ENCODE measurements at regions not wholly inside any gene's neighbourhood (a gene's known extent, or its start where the extent isn't known, plus 50 kb on each side); places are given as distances from the start of the nearest gene placed in this dataset.
A peak's percentile ranks its signal among the peaks of the same experiment; 100 is the strongest.
"Not testable (repeated sequence)": the region's sequence is repeated elsewhere in the genome, so short reads cannot be mapped to it uniquely, and the experiment has no call there.

- no peak for DNase-seq
Observed at GRCh38 chr10:4434105-4434504, 391.9 kb upstream of the AKR1E2 start.

GRCh38 chr10:4431114-4431863 lies 394.7 kb upstream of the AKR1E2 start:
- DNase-seq = no peak

GRCh38 chr10:4429571-4429970 lies 396.4 kb upstream of the AKR1E2 start:
- DNase-seq = no peak

- DNase-seq = no peak
Observed at GRCh38 chr10:4427532-4427931, 398.5 kb upstream of the AKR1E2 start.

- no peak for DNase-seq
Observed at GRCh38 chr10:4426866-4427265, 399.1 kb upstream of the AKR1E2 start.

GRCh38 chr10:4409319-4409718 lies 416.7 kb upstream of the AKR1E2 start:
- DNase-seq = no peak

- DNase-seq = peak in 1 of 5 experiments; percentile 6
Observed at GRCh38 chr10:4407783-4408182, 418.2 kb upstream of the AKR1E2 start.

GRCh38 chr10:4405828-4406227 lies 420.2 kb upstream of the AKR1E2 start:
- DNase-seq = no peak

GRCh38 chr10:4403638-4404252 lies 422.3 kb upstream of the AKR1E2 start:
- DNase-seq = no peak

GRCh38 chr10:4401080-4401479 lies 424.9 kb upstream of the AKR1E2 start:
- DNase-seq = not testable (repeated sequence)

- DNase-seq = no peak
Observed at GRCh38 chr10:4399556-4399955, 426.5 kb upstream of the AKR1E2 start.

- DNase-seq = no peak
Observed at GRCh38 chr10:4398602-4399001, 427.4 kb upstream of the AKR1E2 start.

- no peak for DNase-seq
Observed at GRCh38 chr10:4397337-4397736, 428.7 kb upstream of the AKR1E2 start.

- DNase-seq = no peak
Observed at GRCh38 chr10:4396401-4397283, 429.4 kb upstream of the AKR1E2 start.

GRCh38 chr10:4395731-4396130 lies 430.3 kb upstream of the AKR1E2 start:
- no peak for DNase-seq

- DNase-seq = not testable (repeated sequence)
Observed at GRCh38 chr10:4394455-4394854, 431.6 kb upstream of the AKR1E2 start.

GRCh38 chr10:4391683-4392082 lies 434.3 kb upstream of the AKR1E2 start:
- no peak for DNase-seq

GRCh38 chr10:4390219-4390618 lies 435.8 kb upstream of the AKR1E2 start:
- no peak for DNase-seq

GRCh38 chr10:4385231-4385870 lies 440.7 kb upstream of the AKR1E2 start:
- no peak for DNase-seq

- no peak for DNase-seq
Observed at GRCh38 chr10:4384245-4384644, 441.8 kb upstream of the AKR1E2 start.

GRCh38 chr10:4383651-4384098 lies 442.3 kb upstream of the AKR1E2 start:
- DNase-seq = no peak

GRCh38 chr10:4382811-4383210 lies 443.2 kb upstream of the AKR1E2 start:
- no peak for DNase-seq

GRCh38 chr10:4373612-4374011 lies 452.4 kb upstream of the AKR1E2 start:
- DNase-seq = no peak

All from T-helper 2 cell (primary cell).